Body of pancreas (tissue), 4 donors: ENCODE measurements at regions not wholly inside any gene's neighbourhood (a gene's known extent, or its start where the extent isn't known, plus 50 kb on each side); places are given as distances from the start of the nearest gene placed in this dataset.

Source experiments
- ATAC-seq: fragments of 150-250 bp; one replicate; pipeline ENCODE4 v1.9.1; 2016
- DNase-seq, 4 donors: peaks; one replicate each; pipeline ENCODE4 v3.0.0-alpha.2; 2019
- H3K27ac ChIP-seq, 4 donors: fragments of 200-600 bp; sonication (generic); 1 replicate in 3 of 4; 2 replicates in 1 of 4; pipeline versions ENCODE4 v1.5.1 to v1.6.1; 2016 to 2019; ENCODE audit warnings: mild to moderate bottlenecking in 1 of 4, mixed read lengths in 1 of 4, moderate library complexity in 1 of 4
- H3K27me3 ChIP-seq, 2 donors: fragments of 200-600 bp; sonication (generic); one replicate each; pipeline ENCODE4 v1.6.0; 2016; ENCODE audit warnings: mild to moderate bottlenecking in 1 of 2
- H3K36me3 ChIP-seq, 2 donors: fragments of 200-600 bp; sonication (generic); replicated peaks in 1 of 2; 2 replicates each; pipeline ENCODE4 v1.5.1; 2016; ENCODE audit warnings: low read depth in 2 of 2; ENCODE audit not compliant: insufficient read depth in 1 of 2
- H3K4me1 ChIP-seq: fragments of 200-600 bp; sonication (generic); one replicate; pipeline ENCODE4 v1.6.0; 2016
- H3K4me3 ChIP-seq, 2 donors: fragments of 200-600 bp; sonication (generic); 1 replicate in 1 of 2; 2 replicates in 1 of 2; pipeline ENCODE4 v1.5.1; 2016 to 2019
- H3K9me3 ChIP-seq, 3 donors: fragments of 200-600 bp; sonication (generic); 1 replicate in 2 of 3; 2 replicates in 1 of 3; pipeline ENCODE4 v1.5.1; 2016
- CTCF ChIP-seq, 7 experiments: fragments of 450-650 bp in 4 of 7; fragments of 200-600 bp in 3 of 7; sonication (generic) in 3 of 7; IDR thresholded peaks; one replicate each; pipeline ENCODE4 v1.5.1; 2016 to 2019; ENCODE audit warnings: antibody characterized with exemption in 7 of 7
- POLR2A ChIP-seq, 3 donors: fragments of 450-650 bp; IDR thresholded peaks; one replicate each; pipeline ENCODE4 v1.6.1; 2016; ENCODE audit warnings: antibody characterized with exemption in 3 of 3, mild to moderate bottlenecking in 2 of 3
- WGBS, 2 donors: methylation state at CpG; one replicate each; pipeline ENCODE4 v1.1.5; 2017; 5-methylcytosine and 5-hydroxymethylcytosine counted together
- intact Hi-C: fragments of 100-400 bp; cut with DNase I; formaldehyde crosslinking; loops from one replicate; pipeline ENCODE4 v1.15.1; 2023

GRCh38 chr17:5843366-5844026 lies 226.7 kb upstream of the WSCD1 start:
- ATAC-seq (no peak), DNase-seq (no peak)
- Histone ChIP-seq H3K27ac (no peak overlapping the region), H3K27me3 (no peaks in the 10 kb centered on the region), H3K36me3 (no peaks in the 10 kb centered on the region), H3K4me3 (no peak overlapping the region), H3K9me3 (no peaks in the 10 kb centered on the region), H3K4me1 (no peaks in the 10 kb centered on the region)
- intact Hi-C loops = no loop called here
- WGBS, 2 donors = 74 to 84% methylated on average over 14 of the region's 14 CpGs
- TF ChIP-seq CTCF (IDR thresholded peaks at IDR 0.05) (no peak), POLR2A (IDR thresholded peaks at IDR 0.05) (no peak)

- H3K27ac ChIP-seq = no peak overlapping the region
- no peak for ATAC-seq
- H3K4me3 ChIP-seq = no peak overlapping the region
- no peaks in the 10 kb centered on the region for H3K36me3 ChIP-seq
- no peak for TF ChIP-seq CTCF (IDR thresholded peaks at IDR 0.05)
- no peak for TF ChIP-seq POLR2A (IDR thresholded peaks at IDR 0.05)
- intact Hi-C loops = no loop called here
- H3K9me3 ChIP-seq = no peaks in the 10 kb centered on the region
- no peak for DNase-seq
- no peaks in the 10 kb centered on the region for H3K27me3 ChIP-seq
- 77 to 78% methylated on average over 5 of the region's 5 CpGs for WGBS, 2 donors
- H3K4me1 ChIP-seq = no peaks in the 10 kb centered on the region
These were observed 224.2 kb upstream of the WSCD1 start for GRCh38 chr17:5846001-5846400.

- Histone ChIP-seq H3K9me3 (no peaks in the 10 kb centered on the region), H3K27ac (no peak overlapping the region), H3K27me3 (no peaks in the 10 kb centered on the region), H3K4me1 (no peaks in the 10 kb centered on the region), H3K36me3 (no peaks in the 10 kb centered on the region), H3K4me3 (no peak overlapping the region)
- TF ChIP-seq CTCF (IDR thresholded peaks at IDR 0.05) (no peak), POLR2A (IDR thresholded peaks at IDR 0.05) (no peak)
- intact Hi-C loops = no loop called here
- DNase-seq (no peak), ATAC-seq (no peak)
- 51 to 64% methylated on average over 7 of the region's 7 CpGs for WGBS, 2 donors
These were observed 215.2 kb upstream of the WSCD1 start for GRCh38 chr17:5854871-5855554.

- intact Hi-C loops = no loop called here
- TF ChIP-seq CTCF (IDR thresholded peaks at IDR 0.05) (no peak), POLR2A (IDR thresholded peaks at IDR 0.05) (no peak)
- Histone ChIP-seq H3K4me1 (no peaks in the 10 kb centered on the region), H3K9me3 (no peaks in the 10 kb centered on the region), H3K4me3 (no peak overlapping the region), H3K27me3 (no peaks in the 10 kb centered on the region), H3K36me3 (no peaks in the 10 kb centered on the region), H3K27ac (no peak overlapping the region)
- ATAC-seq (no peak), DNase-seq (no peak)
- 42 to 83% methylated on average over 4 of the region's 4 CpGs for WGBS, 2 donors
These were observed 208.9 kb upstream of the WSCD1 start for GRCh38 chr17:5861246-5861645.

- TF ChIP-seq CTCF (IDR thresholded peaks at IDR 0.05) (no peak), POLR2A (IDR thresholded peaks at IDR 0.05) (no peak)
- Histone ChIP-seq H3K36me3 (no peaks in the 10 kb centered on the region), H3K9me3 (no peaks in the 10 kb centered on the region), H3K27me3 (no peaks in the 10 kb centered on the region), H3K4me1 (no peaks in the 10 kb centered on the region), H3K27ac (no peak overlapping the region), H3K4me3 (no peak overlapping the region)
- ATAC-seq (no peak), DNase-seq (no peak)
- 84 to 86% methylated on average over 4 of the region's 4 CpGs for WGBS, 2 donors
- intact Hi-C loops = no loop called here
These were observed 208.3 kb upstream of the WSCD1 start for GRCh38 chr17:5861854-5862253.
